Epithelial cell of esophagus (primary cell): ENCODE measurements at regions not wholly inside any gene's neighbourhood (a gene's known extent, or its start where the extent isn't known, plus 50 kb on each side); places are given as distances from the start of the nearest gene placed in this dataset.

Source experiments
- DNase-seq: peaks from one replicate; pipeline ENCODE4 v3.0.0; 2010; ENCODE audit warnings: low read depth
- H3K4me3 ChIP-seq: 2 replicates; pipeline ENCODE4 v1.5.1; 2011; ENCODE audit warnings: mild to moderate bottlenecking, low read length, control low read depth
- CTCF ChIP-seq: IDR thresholded peaks from 2 replicates; pipeline ENCODE4 v1.5.1; 2011; ENCODE audit warnings: low read depth, mild to moderate bottlenecking, low read length, control low read depth, inconsistent platforms; ENCODE audit not compliant: insufficient read depth; ENCODE audit errors: missing control alignments

GRCh38 chrX:94089149-94089548, 415.1 kb downstream of the FAM133A start:
- TF ChIP-seq CTCF = no peak
- no peak for DNase-seq
- H3K4me3 ChIP-seq = no peak overlapping the region

- no peak overlapping the region for H3K4me3 ChIP-seq
- DNase-seq = peak; percentile 0
- no peak for TF ChIP-seq CTCF
Measured at GRCh38 chrX:94097868-94098267, 423.9 kb downstream of the FAM133A start.

DNA sequence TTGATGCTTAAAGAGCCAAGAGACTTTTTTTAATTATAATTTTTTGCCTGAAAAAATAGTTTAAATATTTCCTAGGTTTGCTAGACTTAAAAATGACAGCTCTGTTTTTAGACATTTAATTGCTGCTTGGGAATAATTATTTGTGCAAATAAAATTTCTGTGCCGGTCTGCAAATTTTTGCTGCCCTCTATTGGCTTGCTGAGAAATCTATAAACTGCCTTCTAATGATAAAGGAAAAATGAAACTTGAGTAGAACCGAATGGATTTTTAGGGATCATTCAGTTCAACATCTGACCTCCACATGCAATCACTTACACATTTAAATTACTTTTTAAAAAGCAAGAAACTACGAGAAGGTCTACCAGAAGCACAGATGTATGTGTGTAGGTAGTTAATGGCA, 434.0 kb downstream of the FAM133A start:
- no peak for TF ChIP-seq CTCF
- DNase-seq = no peak
- no peak overlapping the region for H3K4me3 ChIP-seq

DNA sequence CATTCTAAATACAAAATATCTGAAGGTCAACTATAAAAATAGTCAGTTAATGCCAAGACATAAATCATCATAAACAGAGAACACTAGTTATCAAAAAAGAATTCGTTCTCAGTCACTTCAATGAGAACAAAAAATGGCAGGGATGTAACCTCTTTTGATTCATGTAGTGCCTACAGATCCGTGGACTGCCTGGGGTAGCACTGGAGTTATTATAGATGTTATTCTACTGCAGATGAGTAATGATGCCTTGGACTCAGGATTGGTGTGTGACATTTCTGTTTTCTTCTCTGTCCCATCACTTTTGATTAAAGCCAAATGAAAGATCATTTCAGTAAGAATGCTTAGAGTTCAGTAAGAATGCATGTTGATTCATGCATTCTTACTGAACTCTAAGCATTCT, 440.4 kb downstream of the FAM133A start:
- DNase-seq = no peak
- no peak for TF ChIP-seq CTCF
- H3K4me3 ChIP-seq = no peak overlapping the region

DNA sequence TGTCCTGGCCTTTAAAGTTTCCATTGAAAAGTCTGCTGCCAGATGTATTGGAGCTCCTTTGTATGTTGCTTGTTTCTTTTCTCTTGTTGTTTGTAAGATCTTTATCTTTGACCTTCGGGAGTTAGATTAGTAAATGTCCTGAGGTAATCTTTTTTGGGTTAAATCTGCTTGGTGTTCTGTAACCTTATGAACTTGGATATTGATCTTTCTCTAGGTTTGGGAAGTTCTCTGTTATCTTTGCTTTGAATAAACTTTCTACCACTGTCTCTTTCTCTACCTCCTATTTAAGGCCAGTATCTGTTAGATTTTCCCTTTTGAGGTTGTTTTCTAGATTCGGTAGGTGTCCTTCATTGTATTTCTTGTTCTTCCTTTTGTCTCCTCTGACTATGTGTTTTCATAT, 447.8 kb downstream of the FAM133A start:
- H3K4me3 ChIP-seq = no peak overlapping the region
- TF ChIP-seq CTCF = no peak

GRCh38 chrX:94123062-94123461, 449.1 kb downstream of the FAM133A start:
- peak; percentile 20 for DNase-seq

More for the DNA sequence above, 447.8 kb downstream of the FAM133A start:
- DNase-seq = no peak

More at GRCh38 chrX:94123062-94123461, 449.1 kb downstream of the FAM133A start:
- TF ChIP-seq CTCF = no peak
- no peak overlapping the region for H3K4me3 ChIP-seq
